Stimulated activated effector memory CD8-positive, alpha-beta T cell treated with anti-CD3 and anti-CD28 coated beads, Interleukin-12 subunit alpha, Interleukin-12 subunit beta, amount 100 ng/mL, for 72 hours (primary cell): ENCODE measurements at regions not wholly inside any gene's neighbourhood (a gene's known extent, or its start where the extent isn't known, plus 50 kb on each side); places are given as distances from the start of the nearest gene placed in this dataset.
"Not testable (repeated sequence)": the region's sequence is repeated elsewhere in the genome, so short reads cannot be mapped to it uniquely, and the experiment has no call there.

Experiments
- ATAC-seq: fragments of 150-1000 bp; cut with Tn5 transposase; 2 replicates; pipeline ENCODE4 v1.10.0; 2021
- DNase-seq, 2 donors: peaks; one replicate each; pipeline ENCODE4 v3.0.0; 2021 to 2022; ENCODE audit warnings: low spot score in 2 of 2
- H3K27ac Mint-ChIP-seq: one replicate; pipeline ENCODE4 v1.8.0; 2022; ENCODE audit warnings: mild to moderate bottlenecking, mixed read lengths
- H3K36me3 Mint-ChIP-seq: one replicate; pipeline ENCODE4 v1.8.0; 2022; ENCODE audit warnings: mild to moderate bottlenecking, mixed read lengths
- H3K4me1 Mint-ChIP-seq: one replicate; pipeline ENCODE4 v1.8.0; 2022; ENCODE audit warnings: mixed read lengths
- H3K4me3 Mint-ChIP-seq: one replicate; pipeline ENCODE4 v1.8.0; 2022; ENCODE audit warnings: mild to moderate bottlenecking, mixed read lengths
- H3K9me3 Mint-ChIP-seq: one replicate; pipeline ENCODE4 v1.8.0; 2022; ENCODE audit warnings: mixed read lengths

DNA sequence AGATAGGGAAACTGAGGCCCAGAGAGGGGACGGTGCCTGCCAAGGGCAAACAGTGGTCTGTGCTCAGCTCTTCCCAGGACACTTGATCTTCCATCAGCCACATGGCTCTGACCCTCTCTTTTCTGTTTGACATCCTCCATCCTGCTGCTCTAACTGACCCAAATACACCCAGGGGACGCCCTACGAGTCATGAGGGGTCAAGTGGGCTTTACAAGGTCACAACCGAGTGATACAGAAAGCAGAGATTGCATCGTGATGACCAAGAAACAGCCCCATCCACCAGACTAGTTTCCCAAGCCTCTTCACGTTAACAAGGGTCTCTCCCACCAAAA, 131.2 kb upstream of the UNC5B start:
- Mint-ChIP-seq H3K4me1 (no peaks in the 10 kb centered on the region), H3K9me3 (no peaks in the 10 kb centered on the region), H3K36me3 (no peaks in the 10 kb centered on the region), H3K27ac (no peak overlapping the region), H3K4me3 (no peak overlapping the region)
- ATAC-seq = no peak
- DNase-seq = no peak

DNA sequence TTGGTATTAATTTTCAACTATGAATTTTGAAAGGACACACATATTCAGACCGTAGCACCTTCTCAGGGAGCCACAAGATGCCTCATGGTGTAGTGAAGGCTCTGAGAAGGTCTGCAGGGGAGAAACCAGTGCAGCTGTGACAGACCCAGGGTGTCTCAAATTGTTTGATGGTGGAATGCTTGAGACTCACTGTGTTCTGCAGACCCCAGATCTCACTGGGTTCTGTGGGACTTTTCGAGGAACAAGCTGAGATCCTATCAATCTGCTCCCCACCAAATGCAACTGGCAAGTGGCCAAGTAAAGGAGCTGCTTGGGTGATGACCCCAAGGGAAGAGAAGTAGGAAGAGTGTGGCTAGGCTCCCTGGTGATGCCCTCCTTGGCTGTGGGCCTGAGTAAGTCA, 130.5 kb upstream of the UNC5B start:
- Mint-ChIP-seq H3K27ac (no peak overlapping the region), H3K4me1 (no peaks in the 10 kb centered on the region), H3K36me3 (no peaks in the 10 kb centered on the region), H3K4me3 (no peak overlapping the region), H3K9me3 (no peaks in the 10 kb centered on the region)
- ATAC-seq (no peak), DNase-seq (no peak)

DNA sequence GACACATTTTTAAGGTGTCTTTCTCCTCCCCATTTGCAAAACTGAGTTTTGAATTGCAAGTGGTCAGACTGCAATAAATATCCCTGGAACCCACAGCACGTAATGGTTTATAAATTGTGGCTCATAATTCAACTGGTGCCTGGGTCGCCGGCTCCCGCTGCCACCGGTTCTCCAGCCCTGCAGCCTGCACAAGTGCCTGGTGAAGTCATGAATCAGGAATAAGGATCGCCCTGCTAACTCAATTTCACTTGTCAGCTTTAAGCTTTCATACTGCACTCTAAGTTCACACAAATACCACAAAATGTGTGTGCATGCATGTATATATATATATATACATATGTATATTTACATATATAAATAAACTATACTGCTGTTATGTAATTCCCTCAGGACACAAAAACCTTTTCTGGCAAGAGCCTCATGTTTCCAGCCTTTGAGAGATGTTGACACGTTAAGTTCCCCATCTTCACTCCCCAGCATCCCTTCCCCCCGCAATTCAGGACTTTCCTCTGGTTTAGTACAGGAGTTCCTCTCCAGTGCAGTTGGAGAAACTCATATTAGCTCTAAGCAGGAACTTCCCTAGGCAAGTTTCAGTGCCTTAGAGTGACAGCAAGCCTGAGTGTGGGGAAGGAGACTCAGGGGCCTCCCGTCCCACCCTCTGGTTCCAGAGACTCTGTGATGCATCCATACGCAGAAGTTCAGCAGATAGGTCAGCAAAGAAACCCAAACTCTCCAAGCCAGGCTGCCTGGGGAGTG, 129.2 kb upstream of the UNC5B start:
- no peaks in the 10 kb centered on the region for H3K4me1 Mint-ChIP-seq
- H3K36me3 Mint-ChIP-seq = no peaks in the 10 kb centered on the region
- H3K9me3 Mint-ChIP-seq = no peaks in the 10 kb centered on the region
- ATAC-seq = no peak
- no peak overlapping the region for H3K4me3 Mint-ChIP-seq
- H3K27ac Mint-ChIP-seq = no peak overlapping the region
- no peak for DNase-seq

DNA sequence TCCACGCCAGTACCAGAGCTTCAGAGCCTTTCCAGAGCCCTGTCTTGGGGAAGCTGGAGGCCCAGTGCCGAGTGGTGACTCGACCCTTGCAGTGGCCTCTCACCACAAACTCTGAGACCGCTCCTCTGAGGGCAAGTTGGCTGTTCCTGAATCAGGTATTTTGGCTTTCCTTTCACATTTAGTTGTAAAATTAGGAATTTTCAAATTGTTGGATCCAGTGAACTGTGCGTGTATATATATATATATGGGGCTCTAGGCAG, 128.7 kb upstream of the UNC5B start:
- Mint-ChIP-seq H3K9me3 (no peaks in the 10 kb centered on the region), H3K27ac (no peak overlapping the region)

DNA sequence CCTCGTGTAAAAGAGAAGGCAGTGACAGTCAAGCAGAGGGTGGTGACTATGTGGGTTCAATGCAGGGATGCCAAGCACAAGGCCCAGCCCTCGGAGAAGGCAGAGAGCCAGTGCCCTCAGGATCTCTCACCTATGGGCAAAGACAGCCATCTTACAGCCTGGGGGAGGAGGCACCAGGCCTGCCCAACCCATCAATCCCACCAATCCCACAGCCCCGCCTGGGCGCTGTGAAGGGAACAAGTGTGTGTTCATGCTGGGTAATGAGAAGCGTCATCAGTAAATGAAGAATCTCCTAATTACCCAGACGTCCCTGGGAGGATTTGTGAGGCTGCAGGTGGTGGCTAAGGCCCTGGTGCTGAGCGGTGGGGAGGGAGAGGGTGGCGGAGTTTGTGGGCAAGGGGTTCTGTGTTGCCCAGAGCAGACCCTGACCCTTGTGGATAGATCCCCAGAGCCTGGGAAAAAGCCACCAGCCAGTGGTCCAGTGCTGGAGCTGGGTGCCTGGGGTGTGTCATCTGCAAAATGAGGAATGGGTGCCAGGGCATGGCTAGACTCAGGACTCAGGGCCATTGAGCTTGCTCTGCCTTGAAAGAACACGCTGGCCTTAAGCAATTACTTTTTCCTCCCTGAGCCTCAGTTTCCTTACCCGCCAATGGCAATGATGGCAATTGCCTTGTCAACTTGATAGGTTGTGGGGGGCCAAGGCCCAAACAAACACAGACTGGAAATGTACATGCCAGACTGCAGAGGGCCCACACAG, 128.1 kb upstream of the UNC5B start:
- no peaks in the 10 kb centered on the region for H3K9me3 Mint-ChIP-seq

More for the DNA sequence above, 128.7 kb upstream of the UNC5B start:
- Mint-ChIP-seq H3K4me1 (no peaks in the 10 kb centered on the region), H3K36me3 (no peaks in the 10 kb centered on the region), H3K4me3 (no peak overlapping the region)
- no peak for DNase-seq
- ATAC-seq = no peak

DNA sequence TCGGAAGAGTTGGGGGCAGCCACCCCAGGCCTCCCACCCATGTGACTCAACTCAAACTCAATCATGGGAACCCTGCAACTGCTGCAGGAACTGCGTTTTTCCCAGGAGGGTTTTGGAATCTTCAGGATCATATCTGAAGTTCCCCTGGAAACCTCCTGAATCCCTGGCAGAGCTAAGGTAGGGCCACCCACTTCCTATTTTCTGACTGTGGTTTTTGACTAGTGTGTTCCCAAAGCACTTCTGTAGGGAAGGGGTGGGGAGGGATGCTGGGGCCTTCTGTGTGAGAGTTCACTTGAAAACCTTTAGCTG, 127.6 kb upstream of the UNC5B start:
- no peaks in the 10 kb centered on the region for H3K36me3 Mint-ChIP-seq
- no peak overlapping the region for H3K4me3 Mint-ChIP-seq
- ATAC-seq = no peak
- H3K27ac Mint-ChIP-seq = no peak overlapping the region
- no peaks in the 10 kb centered on the region for H3K4me1 Mint-ChIP-seq
- no peak for DNase-seq
- H3K9me3 Mint-ChIP-seq = no peaks in the 10 kb centered on the region

More for the DNA sequence above, 128.1 kb upstream of the UNC5B start:
- no peak overlapping the region for H3K4me3 Mint-ChIP-seq
- H3K4me1 Mint-ChIP-seq = no peaks in the 10 kb centered on the region
- peak in 1 of 2 donors; percentile 30 for DNase-seq
- H3K27ac Mint-ChIP-seq = no peak overlapping the region
- no peaks in the 10 kb centered on the region for H3K36me3 Mint-ChIP-seq
- no peak for ATAC-seq

DNA sequence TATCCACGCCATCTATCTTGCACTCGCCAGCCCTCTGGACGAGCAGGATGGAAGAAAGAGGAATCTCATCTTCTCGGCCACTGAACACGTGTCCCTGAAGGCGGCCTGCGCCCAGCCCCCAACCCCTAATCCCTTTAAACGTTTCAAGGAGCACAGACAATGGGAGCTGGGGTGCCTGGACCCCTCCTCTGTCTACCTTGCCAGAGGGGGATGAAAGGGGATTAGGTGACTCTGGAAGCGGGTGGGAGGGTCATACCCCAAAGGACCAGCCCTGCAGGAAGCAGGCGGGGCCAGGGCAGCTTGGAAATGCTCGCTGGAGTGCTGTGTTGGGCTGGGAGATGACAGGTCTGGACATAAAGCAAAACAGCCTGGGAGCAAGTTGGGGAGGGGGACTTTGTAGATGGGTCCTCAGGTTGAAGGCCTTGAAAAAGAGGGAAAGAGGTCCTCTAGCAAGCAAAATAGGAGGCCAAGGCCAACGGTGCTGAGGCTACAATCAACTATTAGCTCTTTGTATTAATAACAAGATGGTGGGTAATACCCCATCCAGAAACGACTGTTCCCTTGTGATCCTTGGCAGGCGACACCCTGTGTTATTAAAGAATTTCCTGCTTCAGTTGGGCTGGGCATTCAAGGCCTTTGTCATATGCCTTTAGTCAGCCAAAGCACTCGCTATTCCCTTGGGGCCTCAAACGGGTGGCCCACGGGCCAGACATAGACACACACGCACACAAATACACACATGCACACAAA, 126.5 kb upstream of the UNC5B start:
- DNase-seq (peak in 1 of 2 donors; percentile 26), ATAC-seq (no peak)
- Mint-ChIP-seq H3K4me1 (no peaks in the 10 kb centered on the region), H3K27ac (no peak overlapping the region), H3K9me3 (no peaks in the 10 kb centered on the region), H3K4me3 (no peak overlapping the region), H3K36me3 (no peaks in the 10 kb centered on the region)

DNA sequence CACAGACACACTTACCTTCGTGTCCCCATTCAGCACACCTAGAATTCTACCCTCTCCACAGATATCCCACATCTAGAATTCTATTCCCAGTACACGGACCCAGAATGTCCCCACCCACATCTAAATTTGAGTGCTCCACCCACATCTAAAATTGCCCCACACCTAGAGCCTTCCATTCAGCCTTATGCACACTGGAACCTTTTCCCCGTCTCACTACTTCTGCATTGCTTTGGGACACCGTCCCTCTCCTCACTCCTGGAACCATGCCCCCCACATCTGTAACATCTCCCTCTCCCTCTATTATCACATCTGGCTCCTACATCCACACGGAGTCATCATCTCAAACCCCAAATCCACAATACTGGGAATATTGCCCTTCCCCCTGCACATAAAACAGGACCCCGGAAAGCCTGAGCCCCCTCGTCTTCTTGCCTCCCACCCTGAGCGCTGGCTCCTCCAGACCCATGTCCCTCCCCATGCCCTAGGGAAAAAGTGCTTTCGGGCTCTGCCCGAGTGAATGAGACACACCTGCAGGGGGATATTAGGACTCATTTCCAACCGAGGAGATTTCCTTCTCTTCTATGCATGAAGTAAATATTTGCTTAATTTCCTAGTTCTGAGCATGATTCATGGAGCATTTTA, 125.8 kb upstream of the UNC5B start:
- no peaks in the 10 kb centered on the region for H3K4me1 Mint-ChIP-seq
- H3K4me3 Mint-ChIP-seq = no peak overlapping the region
- DNase-seq = peak in 1 of 2 donors; percentile 20
- H3K27ac Mint-ChIP-seq = no peak overlapping the region
- H3K36me3 Mint-ChIP-seq = no peaks in the 10 kb centered on the region
- ATAC-seq = no peak
- H3K9me3 Mint-ChIP-seq = no peaks in the 10 kb centered on the region

DNA sequence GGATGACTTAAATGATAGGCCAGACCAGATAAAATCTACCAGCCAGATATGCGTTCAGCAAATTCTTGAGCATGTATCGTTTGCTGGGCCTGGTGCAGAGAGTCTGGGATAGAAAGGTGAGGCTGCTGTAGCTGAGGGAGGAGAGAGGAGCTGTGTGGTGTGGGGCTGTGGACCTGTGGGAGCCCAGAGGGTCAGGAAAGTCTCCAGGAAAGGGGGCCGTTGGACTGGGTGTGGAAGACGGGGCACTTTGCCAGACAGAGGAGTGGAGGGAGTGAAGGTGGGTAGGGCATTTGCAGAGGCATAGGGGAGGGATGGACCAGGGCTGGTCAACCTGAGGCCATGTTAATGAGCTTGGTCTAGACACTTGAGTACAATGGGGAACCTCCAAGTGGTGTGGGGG, 124.7 kb upstream of the UNC5B start:
- Mint-ChIP-seq H3K36me3 (no peaks in the 10 kb centered on the region), H3K27ac (no peak overlapping the region), H3K4me3 (no peak overlapping the region), H3K4me1 (no peaks in the 10 kb centered on the region), H3K9me3 (no peaks in the 10 kb centered on the region)
- ATAC-seq (no peak), DNase-seq (peak in 1 of 2 donors; percentile 36)

DNA sequence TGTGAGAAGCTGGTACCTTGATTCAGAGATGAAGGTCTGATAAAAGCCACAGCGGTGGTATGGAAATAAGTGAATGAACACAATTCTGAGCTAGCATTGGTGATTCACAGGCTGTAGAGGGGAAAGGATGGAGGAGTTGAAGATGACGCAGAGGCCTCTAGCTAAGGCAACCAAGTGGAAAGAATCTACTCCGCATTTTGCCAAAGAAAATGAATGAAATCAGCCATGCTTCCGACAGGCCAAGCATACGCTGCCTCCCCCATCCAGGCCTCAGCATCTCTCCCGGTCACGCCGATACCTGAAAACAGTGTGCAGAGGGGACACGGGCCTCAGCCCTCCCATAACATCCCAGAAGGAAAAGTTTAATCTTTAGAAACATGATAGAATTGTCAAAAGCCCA, 124.3 kb upstream of the UNC5B start:
- H3K4me3 Mint-ChIP-seq = no peak overlapping the region
- ATAC-seq (no peak), DNase-seq (peak in 1 of 2 donors; percentile 29)
- no peaks in the 10 kb centered on the region for H3K4me1 Mint-ChIP-seq
- no peaks in the 10 kb centered on the region for H3K36me3 Mint-ChIP-seq
- H3K27ac Mint-ChIP-seq = no peak overlapping the region
- no peaks in the 10 kb centered on the region for H3K9me3 Mint-ChIP-seq

DNA sequence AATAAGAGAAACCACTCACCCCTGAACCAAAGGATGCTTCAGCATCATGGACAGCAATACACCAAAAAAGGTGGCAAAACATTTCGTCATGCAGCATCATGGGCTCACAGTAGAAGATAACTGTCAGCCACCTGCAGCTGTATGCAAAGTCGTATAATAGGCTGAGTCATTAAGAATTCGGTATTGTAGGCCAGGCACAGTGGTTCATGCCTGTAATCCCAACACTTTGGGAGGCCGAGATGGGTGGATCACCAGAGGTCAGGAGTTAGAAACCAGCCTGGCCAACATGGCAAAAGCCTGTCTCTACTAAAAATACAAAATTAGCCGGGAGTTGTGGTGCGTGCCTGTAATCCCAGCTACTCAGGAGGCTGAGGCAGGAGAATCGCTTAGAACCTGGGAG, 123.8 kb upstream of the UNC5B start:
- DNase-seq, ATAC-seq, H3K4me1 Mint-ChIP-seq, H3K9me3 Mint-ChIP-seq, H3K4me3 Mint-ChIP-seq, H3K36me3 Mint-ChIP-seq, H3K27ac Mint-ChIP-seq: not testable (repeated sequence)

DNA sequence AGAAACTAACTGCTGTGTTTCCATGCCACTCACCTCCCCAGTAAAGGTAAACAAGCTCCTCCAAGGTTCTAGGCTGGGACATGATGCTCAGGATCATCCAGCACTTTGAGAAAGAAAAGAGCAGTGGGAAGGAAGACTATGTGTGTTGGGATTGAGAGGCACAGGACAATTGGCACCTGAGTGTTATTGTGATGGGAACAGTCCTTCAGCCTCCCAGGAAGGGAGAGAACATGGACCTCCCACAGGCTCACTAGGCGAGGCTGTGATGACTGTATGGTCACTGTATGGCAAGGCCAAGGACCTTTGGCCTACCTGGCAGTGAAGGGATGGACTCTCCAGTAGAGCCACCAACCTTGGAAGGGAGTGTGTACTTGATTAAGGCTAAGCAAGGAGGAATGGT, 123.2 kb upstream of the UNC5B start:
- Mint-ChIP-seq H3K4me3 (no peak overlapping the region), H3K27ac (no peak overlapping the region), H3K36me3 (no peaks in the 10 kb centered on the region), H3K4me1 (peaks cover 3% of the 10 kb centered on the region), H3K9me3 (peaks cover 4% of the 10 kb centered on the region)
- ATAC-seq = no peak
- peak in 1 of 2 donors; percentile 36 for DNase-seq

DNA sequence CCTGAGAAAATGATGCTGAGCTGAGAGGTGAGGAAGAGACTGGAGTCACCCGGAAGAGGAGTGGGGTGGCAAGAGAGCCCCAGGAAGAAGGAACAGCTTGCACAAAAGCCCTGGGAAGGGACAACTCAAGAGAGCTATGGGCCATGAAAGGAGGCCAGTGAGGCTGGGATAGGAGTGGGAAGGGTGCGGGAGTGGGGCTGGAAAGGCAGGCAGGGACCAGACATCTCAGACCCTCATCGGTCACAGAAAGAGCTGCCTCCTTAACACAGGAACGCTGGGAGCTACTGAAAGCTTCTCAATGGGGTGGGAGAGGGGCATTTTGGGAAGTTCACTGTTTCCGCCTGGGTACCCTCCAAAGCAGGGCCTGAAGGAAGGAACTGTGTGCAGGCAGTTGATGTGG, 122.0 kb upstream of the UNC5B start:
- Mint-ChIP-seq H3K9me3 (peaks cover 5% of the 10 kb centered on the region), H3K27ac (no peak overlapping the region), H3K36me3 (no peaks in the 10 kb centered on the region), H3K4me3 (no peak overlapping the region), H3K4me1 (peaks cover 14% of the 10 kb centered on the region)
- DNase-seq (peak in 1 of 2 donors; percentile 25), ATAC-seq (no peak)

DNA sequence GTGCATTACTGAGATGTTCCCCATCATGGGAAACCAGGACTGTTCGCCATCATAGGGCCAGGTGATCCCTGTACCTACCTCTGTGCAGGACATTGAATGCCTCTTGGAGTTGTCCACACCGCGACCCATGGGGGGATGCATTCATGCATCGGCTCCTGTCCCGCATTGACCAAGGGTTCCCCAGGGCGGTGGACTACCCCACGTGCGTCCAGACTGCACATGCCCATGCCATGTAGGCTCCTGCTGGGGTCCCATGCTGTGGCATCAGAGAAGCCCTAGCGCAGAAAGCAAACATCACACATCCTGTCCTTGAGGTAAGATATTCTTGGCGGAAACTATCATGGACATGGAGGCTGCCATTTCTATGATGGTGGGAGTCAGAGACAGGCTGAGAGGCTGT, 121.6 kb upstream of the UNC5B start:
- Mint-ChIP-seq H3K4me1 (peaks cover 14% of the 10 kb centered on the region), H3K27ac (peak overlapping the region; percentile 21), H3K9me3 (peaks cover 5% of the 10 kb centered on the region), H3K36me3 (no peaks in the 10 kb centered on the region), H3K4me3 (no peak overlapping the region)
- DNase-seq (peak in 1 of 2 donors; percentile 20), ATAC-seq (no peak)

DNA sequence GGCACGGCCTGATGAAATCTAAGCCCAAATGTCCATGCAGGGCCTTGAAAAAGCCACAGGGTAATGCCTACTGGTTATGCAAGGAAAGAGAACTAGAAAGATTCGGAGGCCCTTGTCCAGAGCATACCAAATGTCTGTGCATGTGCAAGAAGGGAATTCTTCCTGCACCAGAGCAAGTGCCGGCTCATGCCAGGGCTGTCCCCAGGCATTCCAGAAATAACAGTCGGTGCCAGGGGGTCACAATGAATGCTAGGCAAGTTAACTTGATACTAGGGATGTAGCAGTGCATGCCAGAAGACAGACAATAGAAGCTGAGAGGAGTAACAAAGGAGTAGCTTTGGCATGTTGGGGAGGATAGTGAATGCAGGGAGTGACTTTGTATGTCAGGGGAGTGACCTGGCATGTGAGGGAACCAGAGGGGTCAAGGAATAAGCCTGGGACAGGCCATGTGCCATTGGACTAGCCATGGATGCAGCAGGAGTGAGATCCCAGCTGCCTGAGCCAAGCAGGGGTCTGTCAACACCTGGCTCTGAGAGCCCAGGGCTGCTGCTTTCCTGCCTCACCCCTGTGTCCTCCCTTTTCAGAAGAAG, 119.5 kb upstream of the UNC5B start:
- Mint-ChIP-seq H3K4me1 (peaks cover 14% of the 10 kb centered on the region), H3K36me3 (no peaks in the 10 kb centered on the region), H3K27ac (no peak overlapping the region), H3K4me3 (no peak overlapping the region), H3K9me3 (peaks cover 5% of the 10 kb centered on the region)
- DNase-seq (peak in 1 of 2 donors; percentile 20), ATAC-seq (no peak)
